Stimulated activated CD8-positive, alpha-beta memory T cell treated with anti-CD3 and anti-CD28 coated beads, Interleukin-2, amount 100 ng/mL, for 48 hours (primary cell): ENCODE measurements at regions not wholly inside any gene's neighbourhood (a gene's known extent, or its start where the extent isn't known, plus 50 kb on each side); places are given as distances from the start of the nearest gene placed in this dataset.
"Not testable (repeated sequence)": the region's sequence is repeated elsewhere in the genome, so short reads cannot be mapped to it uniquely, and the experiment has no call there.

Experiments used
- DNase-seq, 2 donors: peaks; one replicate each; pipeline ENCODE4 v3.0.0-alpha.2; 2020; ENCODE audit warnings: low read depth in 2 of 2

DNA sequence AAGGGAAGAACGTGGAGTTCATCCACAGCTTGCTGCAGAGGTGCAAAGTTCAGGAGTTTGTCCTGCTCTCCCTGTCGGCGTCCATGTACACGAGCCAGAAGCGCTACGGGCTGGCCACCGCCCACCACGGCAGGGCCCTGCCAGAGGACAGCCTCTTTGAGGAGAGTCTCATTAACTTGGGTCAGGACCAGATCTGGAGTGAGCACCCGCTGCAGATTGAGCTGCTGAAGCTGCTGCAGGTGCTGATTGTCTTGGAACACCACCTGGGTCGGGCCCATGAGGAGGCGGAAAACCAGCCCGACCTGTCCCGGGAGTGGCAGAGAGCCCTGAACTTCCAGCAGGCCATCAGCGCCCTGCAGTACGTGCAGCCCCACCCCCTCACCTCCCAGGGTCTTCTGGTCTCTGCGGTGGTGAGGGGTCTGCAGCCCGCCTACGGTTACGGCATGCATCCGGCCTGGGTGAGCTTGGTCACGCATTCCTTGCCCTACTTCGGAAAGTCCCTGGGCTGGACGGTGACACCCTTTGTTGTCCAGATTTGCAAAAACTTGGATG is 73.8 kb upstream of the MORC3 start:
- DNase-seq, result no peak

DNA sequence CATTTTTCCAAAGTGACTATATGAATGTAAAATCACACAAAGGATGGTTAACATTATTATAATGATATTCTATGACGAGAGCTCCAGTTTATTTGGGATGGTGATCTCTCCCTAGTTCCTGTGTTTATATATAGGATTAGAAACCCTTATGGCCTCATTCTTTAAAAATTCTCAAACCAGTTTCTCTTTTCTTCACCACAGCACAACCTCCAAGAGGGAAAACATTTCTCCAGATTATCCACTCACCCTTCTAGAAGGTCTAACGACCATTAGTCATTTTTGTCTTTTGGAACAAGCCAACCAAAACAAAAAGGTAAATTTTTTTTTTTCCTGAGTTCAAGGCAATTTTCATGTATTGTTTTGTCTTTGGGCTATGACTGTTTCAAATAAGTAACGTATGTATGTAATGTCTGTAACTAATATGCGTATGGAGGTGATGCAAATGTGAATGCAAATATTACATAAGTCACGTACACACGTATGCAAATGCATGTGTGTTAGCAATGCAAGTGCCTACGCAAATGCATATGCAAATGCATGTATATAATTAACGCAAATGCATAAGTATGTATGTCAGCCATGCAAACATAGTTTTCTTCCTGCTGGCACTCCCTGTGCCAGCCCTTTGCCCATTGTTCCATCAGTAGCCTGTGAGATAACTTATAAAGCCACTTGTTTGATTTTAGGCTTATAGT is 72.5 kb upstream of the MORC3 start:
- no peak for DNase-seq

DNA sequence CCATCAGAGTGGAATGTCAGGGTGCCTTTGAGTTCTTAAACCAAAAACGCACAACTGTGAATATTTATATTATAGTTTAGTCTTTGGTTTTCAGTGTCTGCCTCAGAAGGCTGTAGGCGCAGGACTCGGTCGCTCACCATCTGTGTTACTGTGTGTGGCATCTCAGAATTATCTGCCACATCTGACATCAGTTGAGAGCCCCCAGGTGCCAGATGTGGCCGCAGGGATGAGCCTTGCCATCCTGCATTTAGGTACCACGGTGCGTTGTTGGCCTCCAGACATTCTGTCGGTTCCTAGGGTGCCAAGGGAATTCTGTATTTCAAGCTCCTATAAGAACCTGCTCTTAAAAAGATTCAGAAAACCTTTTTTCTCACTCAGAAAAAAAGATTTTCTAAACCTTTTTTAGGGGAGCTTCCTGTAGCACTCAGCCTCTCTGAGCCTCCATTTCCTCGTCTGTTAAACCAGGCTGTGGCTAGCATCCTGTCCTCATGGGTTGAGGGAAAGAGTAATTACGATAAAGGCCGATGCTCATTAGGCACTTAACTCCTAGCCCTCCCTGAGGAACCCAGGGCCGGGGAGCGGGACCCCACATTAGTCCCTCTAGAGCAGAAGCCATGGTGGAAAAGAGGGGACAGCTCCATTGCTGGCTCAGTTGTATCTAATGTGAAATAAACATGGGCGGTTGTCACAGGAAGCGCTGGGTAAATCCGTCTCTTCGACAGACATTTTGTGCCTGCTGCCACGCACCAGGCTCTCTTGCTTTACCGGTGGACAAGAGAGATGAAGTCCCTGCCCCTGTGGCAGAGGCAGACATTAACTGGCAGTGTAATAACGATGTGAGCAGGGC is 70.2 kb upstream of the MORC3 start:
- DNase-seq, result no peak

DNA sequence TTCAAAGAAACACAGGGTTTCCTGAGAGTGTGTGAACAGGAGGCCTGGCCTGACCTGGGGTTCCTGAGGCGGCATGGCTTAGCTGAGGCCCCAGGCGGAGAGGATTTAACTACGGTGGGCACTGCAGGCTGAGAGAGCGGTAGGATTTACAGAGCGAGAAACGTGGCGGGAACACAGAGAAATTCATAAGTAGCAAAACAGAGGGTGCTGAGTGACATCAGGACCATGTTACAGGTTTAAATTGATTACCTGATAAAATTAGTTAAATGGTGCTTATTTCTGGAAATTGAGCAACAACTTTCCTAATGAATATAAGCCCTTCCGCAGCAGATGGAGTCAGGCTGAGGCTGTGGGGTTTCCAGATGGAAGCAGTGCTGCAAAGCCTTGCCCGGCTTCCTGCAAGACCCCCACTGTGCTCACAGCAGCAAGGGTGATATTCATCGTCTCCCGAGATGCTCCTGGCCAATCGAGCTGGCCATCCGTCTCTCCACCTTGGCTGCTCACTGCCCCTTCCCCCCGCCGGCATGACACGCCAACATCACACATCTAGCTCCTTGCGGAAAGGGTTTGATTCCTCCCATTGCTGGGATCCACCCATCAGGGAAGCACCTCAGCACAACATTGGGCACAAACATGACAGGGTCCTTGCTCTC is 69.4 kb upstream of the MORC3 start:
- no peak for DNase-seq

DNA sequence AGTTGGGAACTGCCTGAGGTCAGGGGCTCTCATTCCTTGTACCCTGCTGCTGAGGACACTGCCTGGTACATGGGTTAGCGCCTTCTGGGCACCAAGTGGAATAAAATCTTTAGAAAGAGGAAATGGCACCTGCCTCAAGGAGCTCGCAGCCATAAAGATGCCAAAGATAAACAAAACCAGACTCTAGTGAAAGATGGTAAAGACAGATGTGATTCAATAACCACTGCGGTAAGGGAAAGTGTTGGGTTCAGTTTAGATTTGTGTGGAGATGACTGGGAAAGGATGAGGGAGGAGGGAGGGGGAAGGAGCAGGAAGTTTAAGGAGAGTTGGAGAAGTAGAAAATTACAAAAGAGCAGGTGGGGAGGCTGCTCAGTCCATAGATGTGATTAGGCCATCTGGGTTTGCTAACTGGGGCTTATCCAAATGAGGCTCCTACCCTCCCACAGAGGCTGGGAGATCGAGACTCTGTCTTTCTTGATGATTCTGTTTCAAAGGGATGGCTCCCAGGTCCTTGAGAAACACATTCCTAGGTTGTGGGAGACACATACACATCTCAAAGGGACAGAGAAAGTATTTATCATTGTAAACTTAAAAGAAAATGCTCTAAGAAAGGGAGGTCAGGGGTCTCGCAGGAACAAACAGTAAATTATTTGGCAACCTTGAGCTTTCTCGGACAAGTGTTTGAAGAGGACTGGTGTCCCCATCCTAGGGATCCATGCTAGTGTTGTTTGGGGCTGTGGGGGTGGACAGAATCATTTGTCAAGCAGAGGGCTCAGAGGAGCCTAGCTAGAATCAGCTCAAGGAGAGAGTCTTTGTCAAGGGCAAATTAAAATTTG is 65.7 kb upstream of the MORC3 start:
- no peak for DNase-seq

DNA sequence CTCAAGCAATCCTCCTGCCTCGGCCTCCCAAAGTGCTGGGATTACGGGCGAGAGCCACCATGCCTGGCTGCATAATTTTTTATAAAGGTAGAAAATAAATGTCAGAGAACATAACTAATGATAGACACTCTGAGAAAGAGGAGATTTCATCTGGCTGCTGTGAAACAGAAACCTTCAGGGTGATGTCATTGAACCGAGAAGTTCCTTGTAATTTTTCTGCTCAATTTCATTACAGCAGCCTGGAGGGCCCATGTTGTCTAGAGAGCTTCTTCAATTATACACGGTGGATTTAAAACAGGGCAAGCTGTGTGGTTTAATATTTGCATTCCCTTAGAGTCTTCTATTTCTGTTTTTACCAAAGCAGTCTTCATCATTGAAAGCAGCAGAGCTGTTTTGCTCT is 64.3 kb upstream of the MORC3 start:
- no peak for DNase-seq

DNA sequence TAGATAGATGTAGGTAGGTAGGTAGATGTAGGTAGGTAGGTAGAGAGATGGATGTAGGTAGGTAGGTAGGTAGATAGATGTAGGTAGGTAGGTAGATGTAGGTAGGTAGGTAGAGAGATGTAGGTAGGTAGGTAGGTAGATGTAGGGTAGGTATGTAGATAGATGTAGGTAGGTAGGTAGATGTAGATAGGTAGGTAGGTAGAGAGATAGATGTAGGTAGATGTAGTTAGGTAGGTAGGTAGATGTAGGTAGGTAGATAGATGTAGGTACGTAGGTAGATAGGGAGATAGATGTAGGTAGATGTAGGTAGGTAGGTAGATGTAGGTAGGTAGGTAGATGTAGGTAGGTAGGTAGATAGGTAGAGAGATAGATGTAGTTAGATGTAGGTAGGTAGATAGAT is 62.3 kb upstream of the MORC3 start:
- no peak for DNase-seq

DNA sequence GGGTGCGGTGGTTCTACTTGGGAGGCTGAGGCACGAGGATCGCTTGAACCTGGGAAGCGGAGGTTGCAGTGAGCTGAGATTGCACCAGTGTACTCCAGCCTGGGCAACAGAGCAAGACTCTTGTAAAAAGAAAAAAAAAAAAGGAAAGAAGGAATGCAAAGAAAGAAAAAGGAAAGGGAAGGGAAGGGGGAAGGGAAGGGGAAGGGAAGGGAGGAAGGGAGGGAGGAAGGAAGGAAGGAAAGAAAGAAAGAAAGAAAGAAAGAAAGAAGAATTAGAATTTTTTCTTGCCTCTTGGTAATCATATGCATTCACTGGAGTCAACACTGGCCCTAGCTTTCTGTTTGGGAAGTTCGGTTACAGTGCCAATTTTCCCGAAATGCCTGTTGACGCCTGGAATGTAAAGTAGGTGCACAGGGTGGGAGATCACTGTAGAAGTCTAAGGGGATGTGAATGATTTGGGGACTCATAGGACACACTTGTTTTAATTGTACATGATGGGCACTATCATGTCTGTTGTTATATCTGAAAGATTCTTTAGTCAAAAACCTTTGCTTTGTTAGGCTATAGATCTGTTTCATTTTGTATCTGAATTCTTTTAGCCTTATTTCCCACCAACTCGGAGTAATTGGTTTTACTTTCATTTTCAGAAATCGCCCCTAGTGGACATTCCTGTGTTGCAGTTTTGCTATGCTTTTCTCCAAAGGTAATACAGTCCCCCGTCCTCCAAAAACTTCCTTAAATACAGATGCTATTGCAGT is 59.8 kb upstream of the MORC3 start:
- no peak for DNase-seq

DNA sequence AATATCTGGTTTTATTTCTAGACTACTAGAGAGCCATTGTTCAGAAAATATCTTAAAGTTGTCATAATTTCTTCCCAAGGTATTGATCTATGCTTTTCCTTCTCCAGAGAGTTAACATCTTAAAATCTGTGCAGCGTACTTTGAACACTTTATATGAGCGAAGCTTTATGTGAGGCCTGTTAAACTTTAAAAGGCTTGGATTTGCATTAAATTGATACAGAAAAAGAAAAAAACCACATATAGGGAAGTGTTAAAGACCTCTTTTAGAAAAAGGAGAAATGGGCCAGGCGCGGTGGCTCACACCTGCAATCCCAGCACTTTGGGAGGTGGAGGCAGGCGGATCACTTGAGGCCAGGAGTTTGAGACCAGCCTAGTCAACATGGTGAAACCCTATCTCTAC is 59.2 kb upstream of the MORC3 start:
- no peak for DNase-seq

DNA sequence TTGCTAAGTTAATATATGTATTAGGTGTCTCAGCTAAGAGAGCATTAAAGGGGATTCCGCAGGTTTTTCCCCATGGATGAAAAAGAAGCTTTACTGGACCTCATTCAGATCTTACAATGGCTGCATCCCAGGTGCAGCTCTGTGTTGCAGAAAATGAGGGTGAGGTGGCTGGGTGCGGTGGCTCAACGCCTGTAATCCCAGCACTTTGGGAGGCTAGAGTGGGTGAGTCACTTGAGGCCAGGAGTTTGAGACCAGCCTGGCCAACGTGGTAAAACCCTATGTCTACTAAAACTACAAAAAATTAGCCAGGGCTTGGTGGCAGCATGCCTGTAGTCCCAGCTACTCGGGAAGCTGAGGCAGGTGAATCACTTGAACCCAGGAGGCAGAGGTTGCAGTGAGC is 58.5 kb upstream of the MORC3 start:
- no peak for DNase-seq

DNA sequence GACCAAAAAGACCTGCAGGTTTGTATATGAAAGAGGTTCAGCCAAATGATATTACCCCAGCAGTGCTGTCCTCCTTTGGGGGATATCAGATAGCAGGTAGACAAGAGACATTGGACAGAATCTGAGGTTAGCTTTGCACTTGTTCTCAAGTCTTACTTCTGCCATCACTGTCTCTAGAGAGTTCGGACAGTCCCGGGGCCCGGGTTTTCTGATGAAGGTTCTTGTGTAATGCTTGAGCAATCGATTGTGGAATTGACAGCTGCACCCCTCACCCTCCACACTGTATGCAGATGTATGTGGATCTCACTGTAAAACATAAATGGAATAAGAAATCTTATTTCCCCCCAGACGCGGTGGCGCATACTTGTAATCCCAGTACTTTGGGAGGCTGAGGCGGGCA is 56.2 kb upstream of the MORC3 start:
- DNase-seq, result no peak

DNA sequence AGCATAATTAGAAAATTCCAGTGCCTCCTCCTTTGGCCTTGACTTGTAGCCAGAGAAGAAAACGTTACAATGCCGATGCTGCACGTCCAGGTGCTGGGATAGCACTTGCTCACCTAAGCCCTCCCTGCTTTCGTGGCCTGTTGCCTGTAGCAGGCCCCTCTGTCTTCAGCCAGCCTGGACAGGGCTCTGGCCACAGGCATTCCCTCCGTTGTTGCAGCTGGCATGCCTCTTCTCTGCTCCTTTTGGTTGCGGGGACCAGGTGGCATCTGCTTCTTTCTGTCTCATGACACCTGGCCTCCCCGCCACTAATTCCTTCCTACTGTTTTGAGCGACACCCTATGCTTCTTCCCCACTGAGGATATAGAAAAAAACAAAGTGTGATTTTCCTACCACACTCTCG is 54.6 kb upstream of the MORC3 start:
- DNase-seq, result no peak

DNA sequence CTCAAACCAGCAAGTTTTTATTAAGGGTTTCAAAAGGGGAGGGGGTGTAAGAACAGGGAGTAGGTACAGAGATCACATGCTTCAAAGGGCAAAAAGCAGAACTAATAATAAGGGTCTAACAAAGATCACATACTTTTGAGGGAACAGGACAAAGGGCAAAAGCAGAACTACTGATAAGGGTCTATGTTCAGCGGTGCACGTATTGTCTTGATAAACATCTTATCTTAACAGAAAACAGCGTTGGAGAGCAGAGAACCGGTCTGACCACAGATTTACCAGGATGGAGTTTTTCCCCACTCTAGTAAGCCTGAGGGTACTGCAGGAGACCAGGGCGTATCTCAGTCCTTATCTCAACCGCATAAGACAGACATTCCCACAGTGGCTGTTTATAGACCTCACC is 52.2 kb upstream of the MORC3 start:
- not testable (repeated sequence) for DNase-seq

DNA sequence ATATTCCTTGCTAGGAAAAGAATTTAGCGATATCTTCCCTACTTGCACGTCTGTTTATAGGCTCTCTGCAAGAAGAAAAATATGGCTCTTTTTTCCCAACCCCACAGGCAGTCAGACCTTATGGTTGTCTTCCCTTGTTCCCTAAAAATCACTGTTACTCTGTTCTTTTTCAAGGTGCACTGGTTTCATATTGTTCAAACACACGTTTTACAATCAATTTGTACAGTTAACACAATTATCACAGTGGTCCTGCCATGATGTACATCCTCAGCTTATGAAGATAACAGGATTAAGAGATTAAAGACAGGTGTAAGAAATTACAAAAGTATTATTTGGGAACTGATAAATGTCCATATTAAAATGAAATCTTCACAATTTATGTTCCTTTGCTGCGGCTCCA is 51.7 kb upstream of the MORC3 start:
- DNase-seq, result not testable (repeated sequence)
